Liver (tissue), 3 donors: ENCODE measurements at regions not wholly inside any gene's neighbourhood (a gene's known extent, or its start where the extent isn't known, plus 50 kb on each side); places are given as distances from the start of the nearest gene placed in this dataset.

Experiments used
- FOXA1 ChIP-seq: IDR thresholded peaks from 2 replicates; pipeline ENCODE4 v1.6.1; 2016; ENCODE audit warnings: antibody characterized with exemption
- GABPA ChIP-seq, 2 donors: IDR thresholded peaks in 1 of 2; conservative IDR thresholded peaks in 1 of 2; 2 replicates each; pipeline ENCODE4 v1.6.1; 2016; ENCODE audit warnings: antibody characterized with exemption in 2 of 2, mild to moderate bottlenecking in 1 of 2, moderate library complexity in 1 of 2
- HNF4G ChIP-seq: IDR thresholded peaks from 2 replicates; pipeline ENCODE4 v1.6.1; 2016; ENCODE audit warnings: antibody characterized with exemption
- JUND ChIP-seq, 2 donors: IDR thresholded peaks; 2 replicates each; pipeline ENCODE4 v1.6.1; 2016; ENCODE audit warnings: antibody characterized with exemption in 2 of 2
- RAD21 ChIP-seq, 2 donors: IDR thresholded peaks; 2 replicates each; pipeline ENCODE4 v1.6.1; 2016; ENCODE audit warnings: antibody characterized with exemption in 2 of 2, mild to moderate bottlenecking in 2 of 2
- SP1 ChIP-seq: IDR thresholded peaks from 2 replicates; pipeline ENCODE4 v1.6.1; 2018; ENCODE audit warnings: antibody characterized with exemption, mild to moderate bottlenecking
- TAF1 ChIP-seq: conservative IDR thresholded peaks from 2 replicates; pipeline ENCODE4 v1.6.1; 2016; ENCODE audit warnings: antibody characterized with exemption, mild to moderate bottlenecking
- YY1 ChIP-seq: IDR thresholded peaks from 2 replicates; pipeline ENCODE4 v1.6.1; 2016; ENCODE audit warnings: antibody characterized with exemption, mild to moderate bottlenecking
- TF ChIP-seq, protein P1 (sequence below): fragments of 150-350 bp; IDR thresholded peaks from 2 replicates; pipeline ENCODE4 v1.5.1; 2017; ENCODE audit warnings: improper control_type of control experiment, low read depth, low read length; ENCODE audit not compliant: missing input control
- TF ChIP-seq, protein P2 (sequence below): IDR thresholded peaks from 2 replicates; pipeline ENCODE4 v1.6.1; 2016; ENCODE audit warnings: antibody characterized with exemption
- TF ChIP-seq, protein P3 (sequence below): IDR thresholded peaks from 2 replicates; pipeline ENCODE4 v1.6.1; 2016; ENCODE audit warnings: antibody characterized with exemption, mild to moderate bottlenecking
- TF ChIP-seq, protein P4 (sequence below): IDR thresholded peaks from 2 replicates; pipeline ENCODE4 v1.6.1; 2016; ENCODE audit warnings: antibody characterized with exemption
- TF ChIP-seq, protein P5 (sequence below): IDR thresholded peaks from 2 replicates; pipeline ENCODE4 v1.6.1; 2016; ENCODE audit warnings: antibody characterized with exemption
- donor health status: healthy.
- donor health status: healthy.

DNA sequence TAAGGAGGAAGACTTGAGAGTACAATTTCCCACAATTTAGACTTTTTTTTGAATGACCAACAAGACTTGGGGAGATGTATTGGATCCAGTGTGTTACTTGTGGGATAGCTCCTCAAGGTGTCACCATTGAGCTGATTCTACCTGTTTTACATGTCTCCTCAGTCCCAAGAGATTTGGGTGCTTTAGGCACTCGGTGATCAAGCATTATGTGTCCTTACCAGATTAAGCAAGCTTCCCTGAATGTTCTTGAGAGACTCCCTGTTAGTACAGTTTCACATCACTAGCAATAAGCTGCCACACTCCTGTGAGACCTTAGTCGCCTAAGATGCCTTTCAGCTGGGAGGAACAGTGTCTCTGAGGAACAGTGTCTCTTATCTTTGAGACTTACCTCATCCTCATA, 384.3 kb upstream of the SYT4 start:
- TF ChIP-seq, protein P1, sequence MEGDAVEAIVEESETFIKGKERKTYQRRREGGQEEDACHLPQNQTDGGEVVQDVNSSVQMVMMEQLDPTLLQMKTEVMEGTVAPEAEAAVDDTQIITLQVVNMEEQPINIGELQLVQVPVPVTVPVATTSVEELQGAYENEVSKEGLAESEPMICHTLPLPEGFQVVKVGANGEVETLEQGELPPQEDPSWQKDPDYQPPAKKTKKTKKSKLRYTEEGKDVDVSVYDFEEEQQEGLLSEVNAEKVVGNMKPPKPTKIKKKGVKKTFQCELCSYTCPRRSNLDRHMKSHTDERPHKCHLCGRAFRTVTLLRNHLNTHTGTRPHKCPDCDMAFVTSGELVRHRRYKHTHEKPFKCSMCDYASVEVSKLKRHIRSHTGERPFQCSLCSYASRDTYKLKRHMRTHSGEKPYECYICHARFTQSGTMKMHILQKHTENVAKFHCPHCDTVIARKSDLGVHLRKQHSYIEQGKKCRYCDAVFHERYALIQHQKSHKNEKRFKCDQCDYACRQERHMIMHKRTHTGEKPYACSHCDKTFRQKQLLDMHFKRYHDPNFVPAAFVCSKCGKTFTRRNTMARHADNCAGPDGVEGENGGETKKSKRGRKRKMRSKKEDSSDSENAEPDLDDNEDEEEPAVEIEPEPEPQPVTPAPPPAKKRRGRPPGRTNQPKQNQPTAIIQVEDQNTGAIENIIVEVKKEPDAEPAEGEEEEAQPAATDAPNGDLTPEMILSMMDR: peak; percentile 24
- TF ChIP-seq YY1: no peak
- no peak for TF ChIP-seq GABPA (IDR thresholded peaks at IDR 0.05 in 1 of 2, conservative IDR thresholded peaks at IDR 0.05 in 1 of 2)
- TF ChIP-seq TAF1: no peak
- TF ChIP-seq, protein P2, sequence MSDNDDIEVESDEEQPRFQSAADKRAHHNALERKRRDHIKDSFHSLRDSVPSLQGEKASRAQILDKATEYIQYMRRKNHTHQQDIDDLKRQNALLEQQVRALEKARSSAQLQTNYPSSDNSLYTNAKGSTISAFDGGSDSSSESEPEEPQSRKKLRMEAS: no peak
- TF ChIP-seq, protein P3, sequence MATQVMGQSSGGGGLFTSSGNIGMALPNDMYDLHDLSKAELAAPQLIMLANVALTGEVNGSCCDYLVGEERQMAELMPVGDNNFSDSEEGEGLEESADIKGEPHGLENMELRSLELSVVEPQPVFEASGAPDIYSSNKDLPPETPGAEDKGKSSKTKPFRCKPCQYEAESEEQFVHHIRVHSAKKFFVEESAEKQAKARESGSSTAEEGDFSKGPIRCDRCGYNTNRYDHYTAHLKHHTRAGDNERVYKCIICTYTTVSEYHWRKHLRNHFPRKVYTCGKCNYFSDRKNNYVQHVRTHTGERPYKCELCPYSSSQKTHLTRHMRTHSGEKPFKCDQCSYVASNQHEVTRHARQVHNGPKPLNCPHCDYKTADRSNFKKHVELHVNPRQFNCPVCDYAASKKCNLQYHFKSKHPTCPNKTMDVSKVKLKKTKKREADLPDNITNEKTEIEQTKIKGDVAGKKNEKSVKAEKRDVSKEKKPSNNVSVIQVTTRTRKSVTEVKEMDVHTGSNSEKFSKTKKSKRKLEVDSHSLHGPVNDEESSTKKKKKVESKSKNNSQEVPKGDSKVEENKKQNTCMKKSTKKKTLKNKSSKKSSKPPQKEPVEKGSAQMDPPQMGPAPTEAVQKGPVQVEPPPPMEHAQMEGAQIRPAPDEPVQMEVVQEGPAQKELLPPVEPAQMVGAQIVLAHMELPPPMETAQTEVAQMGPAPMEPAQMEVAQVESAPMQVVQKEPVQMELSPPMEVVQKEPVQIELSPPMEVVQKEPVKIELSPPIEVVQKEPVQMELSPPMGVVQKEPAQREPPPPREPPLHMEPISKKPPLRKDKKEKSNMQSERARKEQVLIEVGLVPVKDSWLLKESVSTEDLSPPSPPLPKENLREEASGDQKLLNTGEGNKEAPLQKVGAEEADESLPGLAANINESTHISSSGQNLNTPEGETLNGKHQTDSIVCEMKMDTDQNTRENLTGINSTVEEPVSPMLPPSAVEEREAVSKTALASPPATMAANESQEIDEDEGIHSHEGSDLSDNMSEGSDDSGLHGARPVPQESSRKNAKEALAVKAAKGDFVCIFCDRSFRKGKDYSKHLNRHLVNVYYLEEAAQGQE: no peak
- TF ChIP-seq RAD21 (IDR thresholded peaks at IDR 0.05): peak; percentile 48 to 69
- TF ChIP-seq, protein P4, sequence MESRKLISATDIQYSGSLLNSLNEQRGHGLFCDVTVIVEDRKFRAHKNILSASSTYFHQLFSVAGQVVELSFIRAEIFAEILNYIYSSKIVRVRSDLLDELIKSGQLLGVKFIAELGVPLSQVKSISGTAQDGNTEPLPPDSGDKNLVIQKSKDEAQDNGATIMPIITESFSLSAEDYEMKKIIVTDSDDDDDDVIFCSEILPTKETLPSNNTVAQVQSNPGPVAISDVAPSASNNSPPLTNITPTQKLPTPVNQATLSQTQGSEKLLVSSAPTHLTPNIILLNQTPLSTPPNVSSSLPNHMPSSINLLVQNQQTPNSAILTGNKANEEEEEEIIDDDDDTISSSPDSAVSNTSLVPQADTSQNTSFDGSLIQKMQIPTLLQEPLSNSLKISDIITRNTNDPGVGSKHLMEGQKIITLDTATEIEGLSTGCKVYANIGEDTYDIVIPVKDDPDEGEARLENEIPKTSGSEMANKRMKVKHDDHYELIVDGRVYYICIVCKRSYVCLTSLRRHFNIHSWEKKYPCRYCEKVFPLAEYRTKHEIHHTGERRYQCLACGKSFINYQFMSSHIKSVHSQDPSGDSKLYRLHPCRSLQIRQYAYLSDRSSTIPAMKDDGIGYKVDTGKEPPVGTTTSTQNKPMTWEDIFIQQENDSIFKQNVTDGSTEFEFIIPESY: no peak
- TF ChIP-seq HNF4G: no peak
- TF ChIP-seq, protein P5, sequence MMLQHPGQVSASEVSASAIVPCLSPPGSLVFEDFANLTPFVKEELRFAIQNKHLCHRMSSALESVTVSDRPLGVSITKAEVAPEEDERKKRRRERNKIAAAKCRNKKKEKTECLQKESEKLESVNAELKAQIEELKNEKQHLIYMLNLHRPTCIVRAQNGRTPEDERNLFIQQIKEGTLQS: no peak
- no peak for TF ChIP-seq JUND (IDR thresholded peaks at IDR 0.05)
- TF ChIP-seq FOXA1: no peak
- no peak for TF ChIP-seq SP1
